Thymus (tissue), 11 donors: ENCODE measurements at regions not wholly inside any gene's neighbourhood (a gene's known extent, or its start where the extent isn't known, plus 50 kb on each side); places are given as distances from the start of the nearest gene placed in this dataset.
"Not testable (repeated sequence)": the region's sequence is repeated elsewhere in the genome, so short reads cannot be mapped to it uniquely, and the experiment has no call there.

Experiments used
- DNase-seq, 9 donors: peaks; one replicate each; pipeline ENCODE4 v3.0.0-alpha.2; 2013; ENCODE audit warnings: low spot score in 9 of 9, low read depth in 6 of 9, missing footprints in 1 of 9
- H3K27ac ChIP-seq, 2 donors: one replicate each; pipeline ENCODE4 v1.5.1; 2013; ENCODE audit warnings: control low read depth in 1 of 2, low read depth in 1 of 2, low read length in 1 of 2, mild to moderate bottlenecking in 1 of 2, moderate library complexity in 1 of 2
- H3K27me3 ChIP-seq, 2 donors: one replicate each; pipeline ENCODE4 v1.5.1; 2013; ENCODE audit warnings: low read length in 1 of 2; ENCODE audit not compliant: control insufficient read depth in 2 of 2, insufficient read depth in 1 of 2
- H3K36me3 ChIP-seq, 2 donors: one replicate each; pipeline ENCODE4 v1.5.1; 2013; ENCODE audit warnings: low read length in 1 of 2, mild to moderate bottlenecking in 1 of 2, moderate library complexity in 1 of 2; ENCODE audit not compliant: control insufficient read depth in 2 of 2, insufficient read depth in 2 of 2
- H3K4me1 ChIP-seq, 2 donors: one replicate each; pipeline ENCODE4 v1.5.1; 2013; ENCODE audit warnings: low read length in 2 of 2; ENCODE audit not compliant: control insufficient read depth in 2 of 2, insufficient read depth in 2 of 2
- H3K4me3 ChIP-seq, 2 donors: one replicate each; pipeline ENCODE4 v1.5.1; 2013; ENCODE audit warnings: low read length in 2 of 2, control low read depth in 1 of 2, mild to moderate bottlenecking in 1 of 2
- H3K9me3 ChIP-seq, 2 donors: one replicate each; pipeline ENCODE4 v1.5.1; 2013; ENCODE audit warnings: low read length in 1 of 2, mild to moderate bottlenecking in 1 of 2; ENCODE audit not compliant: control insufficient read depth in 2 of 2, insufficient read depth in 1 of 2
- WGBS: extraction: QIAGEN DNeasy Blood & Tissue Kit; methylation state at CpG from one replicate; pipeline ENCODE4 v1.1.7; 2013; 5-methylcytosine and 5-hydroxymethylcytosine counted together
- donor health status: healthy.

- H3K27me3 ChIP-seq, result no peaks in the 10 kb centered on the region
- peak in 7 of 9 donors; percentile 3 to 55 (median 19) for DNase-seq
- WGBS, result 47% methylated on average over 2 of the region's 2 CpGs
- no peaks in the 10 kb centered on the region for H3K36me3 ChIP-seq
- peak overlapping the region in 1 of 2 donors; percentile 56 for H3K27ac ChIP-seq
- no peak overlapping the region for H3K4me3 ChIP-seq
- H3K4me1 ChIP-seq, result no peaks in the 10 kb centered on the region
- no peaks in the 10 kb centered on the region for H3K9me3 ChIP-seq
These were observed 456.5 kb upstream of the NDST3 start for GRCh38 chr4:117577686-117578311.

DNA sequence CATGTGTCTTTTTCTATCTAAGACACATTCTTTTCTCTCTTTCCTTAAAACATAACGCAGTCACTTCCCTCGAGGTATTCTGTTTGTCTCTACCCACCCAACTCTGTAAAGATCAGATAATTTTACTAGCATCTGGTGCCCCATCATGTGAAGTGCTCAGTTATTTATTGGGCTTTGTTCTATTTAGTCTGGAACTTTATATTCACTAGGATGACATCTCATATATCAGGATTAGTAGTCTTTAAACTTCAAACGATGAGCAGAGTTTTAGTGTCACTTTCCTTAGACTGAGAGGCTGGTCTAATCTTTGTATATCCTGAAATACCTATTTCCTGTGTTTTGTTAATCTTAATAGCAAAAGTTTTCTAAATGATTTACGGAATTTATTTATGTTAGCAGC, 445.5 kb upstream of the NDST3 start:
- Histone ChIP-seq H3K27ac (no peak overlapping the region), H3K9me3 (no peaks in the 10 kb centered on the region), H3K36me3 (no peaks in the 10 kb centered on the region), H3K4me3 (no peak overlapping the region), H3K27me3 (no peaks in the 10 kb centered on the region), H3K4me1 (no peaks in the 10 kb centered on the region)
- WGBS, result 76% methylated on average over 4 of the region's 4 CpGs
- no peak for DNase-seq

DNA sequence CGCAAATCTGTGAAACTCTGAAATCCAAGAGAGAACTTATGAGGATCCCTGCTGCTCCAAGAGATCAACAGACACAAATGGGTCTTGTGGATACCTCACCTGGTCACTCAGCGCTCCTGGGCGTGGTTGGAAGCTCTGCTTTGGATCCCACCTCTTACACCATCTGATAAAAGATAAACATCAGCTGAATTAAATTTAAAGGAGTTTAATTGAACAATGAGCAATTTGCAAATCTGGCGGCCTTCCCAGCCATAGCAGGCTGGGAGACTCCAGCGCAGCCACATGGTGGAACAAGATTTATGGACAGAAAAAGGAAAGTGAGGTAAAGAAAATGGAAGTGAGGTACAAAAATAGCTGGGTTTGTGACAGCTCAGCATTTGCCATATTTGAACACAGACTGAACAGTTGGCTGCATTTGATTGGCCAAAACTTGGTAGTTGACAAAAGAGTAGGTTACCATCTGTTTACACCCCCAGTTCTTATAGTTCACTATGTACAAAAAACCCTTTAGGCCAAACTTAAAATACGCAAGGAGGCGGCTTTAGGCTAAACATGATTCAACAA, 437.3 kb upstream of the NDST3 start:
- WGBS, result 90% methylated on average over 7 of the region's 7 CpGs
- Histone ChIP-seq H3K9me3 (no peaks in the 10 kb centered on the region), H3K27ac (no peak overlapping the region), H3K4me1 (no peaks in the 10 kb centered on the region), H3K27me3 (no peaks in the 10 kb centered on the region), H3K4me3 (no peak overlapping the region), H3K36me3 (no peaks in the 10 kb centered on the region)
- DNase-seq, result no peak

DNA sequence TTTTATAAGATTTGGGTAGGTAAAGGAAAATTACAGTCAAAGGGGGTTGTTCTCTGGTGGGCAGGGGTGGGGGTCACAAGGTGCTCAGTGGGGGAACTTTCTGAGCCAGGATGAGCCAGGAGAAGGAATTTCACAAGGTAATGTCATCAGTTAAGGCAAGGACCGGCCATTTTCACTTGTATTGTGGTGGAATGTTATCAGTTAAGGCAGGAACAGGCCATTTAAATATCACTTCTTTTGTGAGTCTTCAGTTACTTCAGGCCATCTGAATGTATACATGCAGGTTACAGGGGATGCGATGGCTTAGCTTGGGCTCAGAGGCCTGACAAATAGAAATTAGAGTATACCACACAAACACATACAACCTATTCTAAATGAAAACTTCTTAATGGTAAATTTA, 434.9 kb upstream of the NDST3 start:
- not testable (repeated sequence) for H3K36me3 ChIP-seq, DNase-seq, H3K27ac ChIP-seq, H3K9me3 ChIP-seq, H3K4me3 ChIP-seq, H3K4me1 ChIP-seq, H3K27me3 ChIP-seq
- WGBS, result 96% methylated on average over 2 of the region's 2 CpGs

- not testable (repeated sequence) for H3K27ac ChIP-seq, H3K9me3 ChIP-seq, DNase-seq, H3K36me3 ChIP-seq, H3K4me1 ChIP-seq, H3K4me3 ChIP-seq, H3K27me3 ChIP-seq
- WGBS, result 90% methylated on average over 4 of the region's 4 CpGs
These were observed 433.4 kb upstream of the NDST3 start for GRCh38 chr4:117600936-117601335.

DNA sequence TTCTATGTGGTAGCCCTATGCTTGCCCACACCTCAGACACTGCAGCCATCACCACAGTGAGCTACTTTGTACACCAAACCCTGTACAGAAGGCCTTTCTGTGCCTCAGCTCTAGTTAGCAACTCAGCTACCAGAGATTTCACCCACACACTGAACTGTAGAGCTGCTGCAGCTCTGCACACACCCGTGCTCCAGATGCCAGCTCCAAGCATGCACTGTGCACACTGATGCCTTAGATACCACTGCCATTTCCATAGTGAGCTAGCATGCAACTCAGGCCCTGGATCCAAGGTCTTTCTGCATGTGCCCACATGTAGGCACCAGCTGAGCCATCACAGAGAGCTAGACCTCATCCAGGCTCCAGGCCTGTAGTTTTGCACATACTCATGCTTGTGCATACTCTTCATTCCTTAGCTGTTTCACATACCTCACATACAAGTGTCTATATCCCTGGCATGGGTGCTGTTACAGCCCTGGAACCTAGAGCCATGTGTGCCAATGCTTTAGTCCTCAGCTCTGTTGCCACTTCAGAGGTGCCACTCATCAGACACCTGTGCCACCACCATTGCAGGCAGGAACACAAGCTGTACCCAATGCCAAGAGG, 423.5 kb upstream of the NDST3 start:
- Histone ChIP-seq H3K9me3 (no peaks in the 10 kb centered on the region), H3K27me3 (no peaks in the 10 kb centered on the region), H3K27ac (no peak overlapping the region), H3K4me3 (no peak overlapping the region), H3K4me1 (no peaks in the 10 kb centered on the region), H3K36me3 (no peaks in the 10 kb centered on the region)
- DNase-seq, result no peak
- WGBS, result 88% methylated on average over 1 of the region's 1 CpG

DNA sequence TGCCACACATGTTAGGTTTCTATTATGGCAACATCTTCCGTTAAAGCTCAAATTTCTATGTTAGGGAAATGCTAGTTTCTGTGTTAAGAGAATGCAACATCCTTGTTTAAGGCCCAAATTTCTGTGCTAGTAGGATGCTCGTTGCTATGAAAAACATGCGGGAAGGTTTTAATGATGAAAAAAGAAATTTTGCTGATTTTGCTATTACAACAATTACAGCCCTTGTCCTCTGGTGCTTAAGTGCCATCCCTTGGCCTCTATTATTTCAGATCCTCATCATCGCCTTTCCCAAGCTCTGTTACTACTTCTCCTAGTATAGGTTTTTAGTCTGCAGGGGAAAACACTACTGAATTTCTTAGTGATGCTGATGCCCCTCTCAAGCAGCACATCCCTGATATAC, 412.6 kb upstream of the NDST3 start:
- Histone ChIP-seq H3K27me3 (no peaks in the 10 kb centered on the region), H3K4me3 (no peak overlapping the region), H3K4me1 (no peaks in the 10 kb centered on the region), H3K27ac (no peak overlapping the region), H3K36me3 (no peaks in the 10 kb centered on the region), H3K9me3 (no peaks in the 10 kb centered on the region)
- no peak for DNase-seq
- 97% methylated on average over 4 of the region's 4 CpGs for WGBS

- Histone ChIP-seq H3K4me3 (no peak overlapping the region), H3K9me3 (no peaks in the 10 kb centered on the region)
- 94% methylated on average over 1 of the region's 1 CpG for WGBS
These were observed 411.0 kb upstream of the NDST3 start for GRCh38 chr4:117623326-117623725.

DNA sequence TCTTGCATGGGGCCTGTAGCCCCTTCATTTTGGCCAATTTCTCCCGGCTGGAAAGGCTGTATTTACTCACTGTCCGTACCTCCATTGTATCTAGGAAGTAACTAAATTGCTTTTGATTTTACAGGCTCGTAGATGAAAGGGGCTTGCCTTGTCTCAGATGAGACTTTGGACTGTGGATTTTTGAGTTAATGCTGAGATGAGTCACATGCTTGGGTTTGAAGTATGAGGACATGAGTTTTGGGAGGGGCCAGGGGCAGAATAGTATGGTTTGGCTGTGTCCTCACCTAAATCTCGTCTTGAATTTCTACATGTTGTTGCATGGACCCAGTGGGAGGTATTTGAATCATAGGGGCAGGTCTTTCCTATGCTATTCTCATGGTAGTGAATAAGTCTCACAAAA, 407.6 kb upstream of the NDST3 start:
- 90% methylated on average over 4 of the region's 4 CpGs for WGBS
- no peaks in the 10 kb centered on the region for H3K36me3 ChIP-seq
- DNase-seq, result no peak
- no peak overlapping the region for H3K27ac ChIP-seq
- no peaks in the 10 kb centered on the region for H3K27me3 ChIP-seq
- H3K4me3 ChIP-seq, result no peak overlapping the region
- H3K4me1 ChIP-seq, result no peaks in the 10 kb centered on the region
- H3K9me3 ChIP-seq, result no peaks in the 10 kb centered on the region

More at GRCh38 chr4:117623326-117623725, 411.0 kb upstream of the NDST3 start:
- DNase-seq, result no peak
- Histone ChIP-seq H3K36me3 (no peaks in the 10 kb centered on the region), H3K4me1 (no peaks in the 10 kb centered on the region), H3K27ac (no peak overlapping the region), H3K27me3 (no peaks in the 10 kb centered on the region)
